WTC11 (cell line): ENCODE measurements at regions not wholly inside any gene's neighbourhood (a gene's known extent, or its start where the extent isn't known, plus 50 kb on each side); places are given as distances from the start of the nearest gene placed in this dataset.

Experiments used
- ATAC-seq: fragments of 200-7000 bp; cut with Tn5 transposase; 2 replicates; pipeline ENCODE4 v1.10.0; 2021; ENCODE audit warnings: mild to moderate bottlenecking, moderate library complexity
- CTCF ChIA-PET: fragments of 300-600 bp; sonication (Branson Sonifier 250); formaldehyde crosslinking; loops from one replicate; lab custom pipeline; 2021; ENCODE audit warnings: antibody characterized with exemption; lab: Charles Lee
- POLR2A ChIA-PET: fragments of 350-600 bp; sonication (Branson Sonifier 250); formaldehyde crosslinking; loops from one replicate; lab custom pipeline; 2021; ENCODE audit warnings: antibody characterized with exemption; lab: Charles Lee
- DNase-seq: peaks from one replicate; pipeline ENCODE4 v3.0.0; 2021; ENCODE audit warnings: low spot score
- H3K27ac Mint-ChIP-seq: 2 replicates; pipeline ENCODE4 v1.8.0; 2021; ENCODE audit warnings: mixed read lengths
- H3K27me3 Mint-ChIP-seq: 2 replicates; pipeline ENCODE4 v1.8.0; 2021; ENCODE audit warnings: low read depth, mild to moderate bottlenecking, moderate library complexity, mixed read lengths
- H3K36me3 Mint-ChIP-seq: 2 replicates; pipeline ENCODE4 v1.8.0; 2021; ENCODE audit warnings: mixed read lengths
- H3K4me1 Mint-ChIP-seq: 2 replicates; pipeline ENCODE4 v1.8.0; 2022; ENCODE audit warnings: mixed read lengths
- H3K4me3 Mint-ChIP-seq: 2 replicates; pipeline ENCODE4 v1.8.0; 2021; ENCODE audit warnings: mild to moderate bottlenecking, moderate library complexity, mixed read lengths
- H3K9me3 Mint-ChIP-seq: 2 replicates; pipeline ENCODE4 v1.8.0; 2021; ENCODE audit warnings: mixed read lengths
- CBFB ChIP-seq: sonication (generic); formaldehyde crosslinking; IDR thresholded peaks from 2 replicates; pipeline ENCODE4 v1.8.1; 2022; ENCODE audit warnings: mild to moderate bottlenecking, low read depth, missing genetic modification reagents
- ELF4 ChIP-seq: sonication (generic); formaldehyde crosslinking; IDR thresholded peaks from 2 replicates; pipeline ENCODE4 v1.8.1; 2022; ENCODE audit warnings: low read depth, mild to moderate bottlenecking, moderate library complexity, missing genetic modification reagents
- EMX1 ChIP-seq: fragments of 250-450 bp; sonication (Bioruptor Pico); IDR thresholded peaks from 2 replicates; pipeline ENCODE4 v1.8.0; 2021; ENCODE audit warnings: mild to moderate bottlenecking
- FOXJ3 ChIP-seq: sonication (generic); formaldehyde crosslinking; IDR thresholded peaks from 2 replicates; pipeline ENCODE4 v1.9.0; 2021; ENCODE audit warnings: missing genetic modification reagents, mild to moderate bottlenecking, borderline replicate concordance
- NFYB ChIP-seq: sonication (generic); formaldehyde crosslinking; conservative IDR thresholded peaks from 2 replicates; pipeline ENCODE4 v1.8.0; 2022; ENCODE audit warnings: low read depth, missing genetic modification reagents
- NR1H2 ChIP-seq: sonication (generic); formaldehyde crosslinking; IDR thresholded peaks from 2 replicates; pipeline ENCODE4 v1.9.0; 2021; ENCODE audit warnings: mild to moderate bottlenecking, moderate library complexity, missing genetic modification reagents
- NR3C1 ChIP-seq: sonication (generic); formaldehyde crosslinking; conservative IDR thresholded peaks from 2 replicates; pipeline ENCODE4 v1.8.1; 2023; ENCODE audit warnings: low read depth, mild to moderate bottlenecking, missing genetic modification reagents
- ZNF232 ChIP-seq: sonication (generic); formaldehyde crosslinking; IDR thresholded peaks from 2 replicates; pipeline ENCODE4 v1.8.0; 2022; ENCODE audit warnings: mild to moderate bottlenecking, missing genetic modification reagents
- ZNF317 ChIP-seq: sonication (generic); formaldehyde crosslinking; IDR thresholded peaks from 2 replicates; pipeline ENCODE4 v1.8.1; 2023; ENCODE audit warnings: low read depth, mild to moderate bottlenecking, moderate library complexity, missing genetic modification reagents, borderline replicate concordance
- ZNF671 ChIP-seq: fragments of 250-450 bp; sonication (Bioruptor Pico); IDR thresholded peaks from 2 replicates; pipeline ENCODE4 v1.8.0; 2021; ENCODE audit warnings: mild to moderate bottlenecking
- TF ChIP-seq, protein P1 (sequence below): sonication (generic); formaldehyde crosslinking; conservative IDR thresholded peaks from 2 replicates; pipeline ENCODE4 v1.8.1; 2023; ENCODE audit warnings: mild to moderate bottlenecking, low read depth, missing genetic modification reagents, moderate library complexity
- TF ChIP-seq, protein P2 (sequence below): sonication (generic); formaldehyde crosslinking; IDR thresholded peaks from 2 replicates; pipeline ENCODE4 v1.8.1; 2023; ENCODE audit warnings: mild to moderate bottlenecking, moderate library complexity, missing genetic modification reagents
- TF ChIP-seq, protein P3 (sequence below): fragments of 250-450 bp; sonication (Bioruptor Pico); IDR thresholded peaks from 2 replicates; pipeline ENCODE4 v1.9.0; 2021; ENCODE audit warnings: mild to moderate bottlenecking, borderline replicate concordance
- TF ChIP-seq, protein P4 (sequence below): sonication (generic); formaldehyde crosslinking; IDR thresholded peaks from 2 replicates; pipeline ENCODE4 v1.8.1; 2023; ENCODE audit warnings: mild to moderate bottlenecking, missing genetic modification reagents
- TF ChIP-seq, protein P5 (sequence below): sonication (generic); formaldehyde crosslinking; IDR thresholded peaks from 2 replicates; pipeline ENCODE4 v1.8.0; 2023; ENCODE audit warnings: missing genetic modification reagents, mild to moderate bottlenecking, borderline replicate concordance
- TF ChIP-seq, protein P6 (sequence below): fragments of 250-450 bp; sonication (Bioruptor Pico); IDR thresholded peaks from 2 replicates; pipeline ENCODE4 v1.9.0; 2021; ENCODE audit warnings: mild to moderate bottlenecking

DNA sequence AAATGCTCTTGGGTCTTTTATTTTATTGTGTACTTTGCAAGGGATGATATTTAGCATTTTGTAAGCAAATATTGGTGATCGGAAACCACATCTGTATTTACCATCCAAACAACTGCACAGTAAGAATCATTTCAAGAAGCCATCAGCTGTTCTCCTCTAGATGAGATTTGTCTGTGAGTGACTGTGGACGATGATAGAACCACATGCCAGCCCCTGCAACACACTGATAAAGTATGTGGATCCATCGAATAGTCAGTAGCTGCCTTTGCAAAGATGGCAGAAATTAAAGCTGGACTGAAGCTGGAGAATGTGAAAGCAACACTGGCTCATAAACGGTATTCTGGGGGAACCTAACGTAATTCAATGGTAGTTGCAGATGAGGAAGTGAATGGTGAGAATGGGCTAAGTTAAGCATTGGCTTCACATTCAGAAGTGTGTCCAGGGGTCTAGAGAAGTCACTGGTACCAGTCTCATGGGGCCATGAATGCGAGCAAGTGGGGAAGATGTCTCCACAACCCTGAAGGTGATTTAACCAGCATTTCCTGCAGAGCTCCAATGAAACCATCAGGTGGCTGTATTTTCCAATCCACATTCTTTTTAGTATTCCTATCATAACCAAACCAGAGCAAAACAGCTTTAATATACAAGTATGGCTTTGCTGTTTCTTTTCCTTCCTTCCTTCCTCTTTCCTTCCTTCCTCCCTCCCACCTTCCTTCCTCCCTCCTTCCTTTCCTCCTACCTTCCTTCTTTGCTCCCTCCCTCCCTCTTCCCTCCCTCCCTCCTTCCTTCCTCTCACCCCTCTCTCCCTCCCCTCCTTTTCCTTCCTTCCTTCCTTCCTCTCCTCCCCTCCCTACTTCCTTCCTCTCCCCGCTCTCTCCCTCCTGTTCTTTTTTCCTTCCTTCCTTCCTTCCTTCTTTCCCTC, 169.4 kb downstream of the ABCA8 start:
- ATAC-seq (no peak), DNase-seq (no peak)
- H3K4me3 Mint-ChIP-seq, result no peak overlapping the region
- ChIA-PET POLR2A (no interaction called here), CTCF (interaction anchor here (1.0 kb wide), 1 partner anchor 9 kb away, joined by 3 read pairs; no protein-coding TSS in a partner anchor)
- no peaks in the 10 kb centered on the region for H3K27me3 Mint-ChIP-seq
- no peaks in the 10 kb centered on the region for H3K4me1 Mint-ChIP-seq
- H3K27ac Mint-ChIP-seq, result no peak overlapping the region
- TF ChIP-seq NFYB (CRISPR knock-in tag), result no peak
- no peak for TF ChIP-seq ZNF317 (CRISPR knock-in tag)
- no peak for TF ChIP-seq ZNF232 (CRISPR knock-in tag)
- TF ChIP-seq, protein P1, sequence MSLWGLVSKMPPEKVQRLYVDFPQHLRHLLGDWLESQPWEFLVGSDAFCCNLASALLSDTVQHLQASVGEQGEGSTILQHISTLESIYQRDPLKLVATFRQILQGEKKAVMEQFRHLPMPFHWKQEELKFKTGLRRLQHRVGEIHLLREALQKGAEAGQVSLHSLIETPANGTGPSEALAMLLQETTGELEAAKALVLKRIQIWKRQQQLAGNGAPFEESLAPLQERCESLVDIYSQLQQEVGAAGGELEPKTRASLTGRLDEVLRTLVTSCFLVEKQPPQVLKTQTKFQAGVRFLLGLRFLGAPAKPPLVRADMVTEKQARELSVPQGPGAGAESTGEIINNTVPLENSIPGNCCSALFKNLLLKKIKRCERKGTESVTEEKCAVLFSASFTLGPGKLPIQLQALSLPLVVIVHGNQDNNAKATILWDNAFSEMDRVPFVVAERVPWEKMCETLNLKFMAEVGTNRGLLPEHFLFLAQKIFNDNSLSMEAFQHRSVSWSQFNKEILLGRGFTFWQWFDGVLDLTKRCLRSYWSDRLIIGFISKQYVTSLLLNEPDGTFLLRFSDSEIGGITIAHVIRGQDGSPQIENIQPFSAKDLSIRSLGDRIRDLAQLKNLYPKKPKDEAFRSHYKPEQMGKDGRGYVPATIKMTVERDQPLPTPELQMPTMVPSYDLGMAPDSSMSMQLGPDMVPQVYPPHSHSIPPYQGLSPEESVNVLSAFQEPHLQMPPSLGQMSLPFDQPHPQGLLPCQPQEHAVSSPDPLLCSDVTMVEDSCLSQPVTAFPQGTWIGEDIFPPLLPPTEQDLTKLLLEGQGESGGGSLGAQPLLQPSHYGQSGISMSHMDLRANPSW (CRISPR knock-in tag), result no peak
- TF ChIP-seq, protein P2, sequence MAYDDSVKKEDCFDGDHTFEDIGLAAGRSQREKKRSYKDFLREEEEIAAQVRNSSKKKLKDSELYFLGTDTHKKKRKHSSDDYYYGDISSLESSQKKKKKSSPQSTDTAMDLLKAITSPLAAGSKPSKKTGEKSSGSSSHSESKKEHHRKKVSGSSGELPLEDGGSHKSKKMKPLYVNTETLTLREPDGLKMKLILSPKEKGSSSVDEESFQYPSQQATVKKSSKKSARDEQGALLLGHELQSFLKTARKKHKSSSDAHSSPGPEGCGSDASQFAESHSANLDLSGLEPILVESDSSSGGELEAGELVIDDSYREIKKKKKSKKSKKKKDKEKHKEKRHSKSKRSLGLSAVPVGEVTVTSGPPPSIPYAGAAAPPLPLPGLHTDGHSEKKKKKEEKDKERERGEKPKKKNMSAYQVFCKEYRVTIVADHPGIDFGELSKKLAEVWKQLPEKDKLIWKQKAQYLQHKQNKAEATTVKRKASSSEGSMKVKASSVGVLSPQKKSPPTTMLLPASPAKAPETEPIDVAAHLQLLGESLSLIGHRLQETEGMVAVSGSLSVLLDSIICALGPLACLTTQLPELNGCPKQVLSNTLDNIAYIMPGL (CRISPR knock-in tag), result no peak
- TF ChIP-seq ELF4 (CRISPR knock-in tag), result no peak
- TF ChIP-seq, protein P3, sequence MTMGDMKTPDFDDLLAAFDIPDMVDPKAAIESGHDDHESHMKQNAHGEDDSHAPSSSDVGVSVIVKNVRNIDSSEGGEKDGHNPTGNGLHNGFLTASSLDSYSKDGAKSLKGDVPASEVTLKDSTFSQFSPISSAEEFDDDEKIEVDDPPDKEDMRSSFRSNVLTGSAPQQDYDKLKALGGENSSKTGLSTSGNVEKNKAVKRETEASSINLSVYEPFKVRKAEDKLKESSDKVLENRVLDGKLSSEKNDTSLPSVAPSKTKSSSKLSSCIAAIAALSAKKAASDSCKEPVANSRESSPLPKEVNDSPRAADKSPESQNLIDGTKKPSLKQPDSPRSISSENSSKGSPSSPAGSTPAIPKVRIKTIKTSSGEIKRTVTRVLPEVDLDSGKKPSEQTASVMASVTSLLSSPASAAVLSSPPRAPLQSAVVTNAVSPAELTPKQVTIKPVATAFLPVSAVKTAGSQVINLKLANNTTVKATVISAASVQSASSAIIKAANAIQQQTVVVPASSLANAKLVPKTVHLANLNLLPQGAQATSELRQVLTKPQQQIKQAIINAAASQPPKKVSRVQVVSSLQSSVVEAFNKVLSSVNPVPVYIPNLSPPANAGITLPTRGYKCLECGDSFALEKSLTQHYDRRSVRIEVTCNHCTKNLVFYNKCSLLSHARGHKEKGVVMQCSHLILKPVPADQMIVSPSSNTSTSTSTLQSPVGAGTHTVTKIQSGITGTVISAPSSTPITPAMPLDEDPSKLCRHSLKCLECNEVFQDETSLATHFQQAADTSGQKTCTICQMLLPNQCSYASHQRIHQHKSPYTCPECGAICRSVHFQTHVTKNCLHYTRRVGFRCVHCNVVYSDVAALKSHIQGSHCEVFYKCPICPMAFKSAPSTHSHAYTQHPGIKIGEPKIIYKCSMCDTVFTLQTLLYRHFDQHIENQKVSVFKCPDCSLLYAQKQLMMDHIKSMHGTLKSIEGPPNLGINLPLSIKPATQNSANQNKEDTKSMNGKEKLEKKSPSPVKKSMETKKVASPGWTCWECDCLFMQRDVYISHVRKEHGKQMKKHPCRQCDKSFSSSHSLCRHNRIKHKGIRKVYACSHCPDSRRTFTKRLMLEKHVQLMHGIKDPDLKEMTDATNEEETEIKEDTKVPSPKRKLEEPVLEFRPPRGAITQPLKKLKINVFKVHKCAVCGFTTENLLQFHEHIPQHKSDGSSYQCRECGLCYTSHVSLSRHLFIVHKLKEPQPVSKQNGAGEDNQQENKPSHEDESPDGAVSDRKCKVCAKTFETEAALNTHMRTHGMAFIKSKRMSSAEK (CRISPR knock-in tag), result no peak
- TF ChIP-seq NR3C1 (CRISPR knock-in tag), result no peak
- TF ChIP-seq, protein P4, sequence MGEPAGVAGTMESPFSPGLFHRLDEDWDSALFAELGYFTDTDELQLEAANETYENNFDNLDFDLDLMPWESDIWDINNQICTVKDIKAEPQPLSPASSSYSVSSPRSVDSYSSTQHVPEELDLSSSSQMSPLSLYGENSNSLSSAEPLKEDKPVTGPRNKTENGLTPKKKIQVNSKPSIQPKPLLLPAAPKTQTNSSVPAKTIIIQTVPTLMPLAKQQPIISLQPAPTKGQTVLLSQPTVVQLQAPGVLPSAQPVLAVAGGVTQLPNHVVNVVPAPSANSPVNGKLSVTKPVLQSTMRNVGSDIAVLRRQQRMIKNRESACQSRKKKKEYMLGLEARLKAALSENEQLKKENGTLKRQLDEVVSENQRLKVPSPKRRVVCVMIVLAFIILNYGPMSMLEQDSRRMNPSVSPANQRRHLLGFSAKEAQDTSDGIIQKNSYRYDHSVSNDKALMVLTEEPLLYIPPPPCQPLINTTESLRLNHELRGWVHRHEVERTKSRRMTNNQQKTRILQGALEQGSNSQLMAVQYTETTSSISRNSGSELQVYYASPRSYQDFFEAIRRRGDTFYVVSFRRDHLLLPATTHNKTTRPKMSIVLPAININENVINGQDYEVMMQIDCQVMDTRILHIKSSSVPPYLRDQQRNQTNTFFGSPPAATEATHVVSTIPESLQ, result no peak
- TF ChIP-seq EMX1, result no peak
- TF ChIP-seq CBFB (CRISPR knock-in tag), result no peak
- no peak for TF ChIP-seq ZNF671 (CRISPR knock-in tag)
- TF ChIP-seq, protein P5, sequence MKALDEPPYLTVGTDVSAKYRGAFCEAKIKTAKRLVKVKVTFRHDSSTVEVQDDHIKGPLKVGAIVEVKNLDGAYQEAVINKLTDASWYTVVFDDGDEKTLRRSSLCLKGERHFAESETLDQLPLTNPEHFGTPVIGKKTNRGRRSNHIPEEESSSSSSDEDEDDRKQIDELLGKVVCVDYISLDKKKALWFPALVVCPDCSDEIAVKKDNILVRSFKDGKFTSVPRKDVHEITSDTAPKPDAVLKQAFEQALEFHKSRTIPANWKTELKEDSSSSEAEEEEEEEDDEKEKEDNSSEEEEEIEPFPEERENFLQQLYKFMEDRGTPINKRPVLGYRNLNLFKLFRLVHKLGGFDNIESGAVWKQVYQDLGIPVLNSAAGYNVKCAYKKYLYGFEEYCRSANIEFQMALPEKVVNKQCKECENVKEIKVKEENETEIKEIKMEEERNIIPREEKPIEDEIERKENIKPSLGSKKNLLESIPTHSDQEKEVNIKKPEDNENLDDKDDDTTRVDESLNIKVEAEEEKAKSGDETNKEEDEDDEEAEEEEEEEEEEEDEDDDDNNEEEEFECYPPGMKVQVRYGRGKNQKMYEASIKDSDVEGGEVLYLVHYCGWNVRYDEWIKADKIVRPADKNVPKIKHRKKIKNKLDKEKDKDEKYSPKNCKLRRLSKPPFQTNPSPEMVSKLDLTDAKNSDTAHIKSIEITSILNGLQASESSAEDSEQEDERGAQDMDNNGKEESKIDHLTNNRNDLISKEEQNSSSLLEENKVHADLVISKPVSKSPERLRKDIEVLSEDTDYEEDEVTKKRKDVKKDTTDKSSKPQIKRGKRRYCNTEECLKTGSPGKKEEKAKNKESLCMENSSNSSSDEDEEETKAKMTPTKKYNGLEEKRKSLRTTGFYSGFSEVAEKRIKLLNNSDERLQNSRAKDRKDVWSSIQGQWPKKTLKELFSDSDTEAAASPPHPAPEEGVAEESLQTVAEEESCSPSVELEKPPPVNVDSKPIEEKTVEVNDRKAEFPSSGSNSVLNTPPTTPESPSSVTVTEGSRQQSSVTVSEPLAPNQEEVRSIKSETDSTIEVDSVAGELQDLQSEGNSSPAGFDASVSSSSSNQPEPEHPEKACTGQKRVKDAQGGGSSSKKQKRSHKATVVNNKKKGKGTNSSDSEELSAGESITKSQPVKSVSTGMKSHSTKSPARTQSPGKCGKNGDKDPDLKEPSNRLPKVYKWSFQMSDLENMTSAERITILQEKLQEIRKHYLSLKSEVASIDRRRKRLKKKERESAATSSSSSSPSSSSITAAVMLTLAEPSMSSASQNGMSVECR, result no peak
- TF ChIP-seq, protein P6, sequence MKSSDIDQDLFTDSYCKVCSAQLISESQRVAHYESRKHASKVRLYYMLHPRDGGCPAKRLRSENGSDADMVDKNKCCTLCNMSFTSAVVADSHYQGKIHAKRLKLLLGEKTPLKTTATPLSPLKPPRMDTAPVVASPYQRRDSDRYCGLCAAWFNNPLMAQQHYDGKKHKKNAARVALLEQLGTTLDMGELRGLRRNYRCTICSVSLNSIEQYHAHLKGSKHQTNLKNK (CRISPR knock-in tag), result no peak
- TF ChIP-seq FOXJ3, result no peak
- no peak for TF ChIP-seq NR1H2
- H3K9me3 Mint-ChIP-seq, result peaks cover 34% of the 10 kb centered on the region
- peaks cover 10% of the 10 kb centered on the region for H3K36me3 Mint-ChIP-seq
